C4-2B (cell line): ENCODE measurements at regions not wholly inside any gene's neighbourhood (a gene's known extent, or its start where the extent isn't known, plus 50 kb on each side); places are given as distances from the start of the nearest gene placed in this dataset.

Source experiments
- H3K27ac ChIP-seq: fragments of 450-650 bp; 2 replicates; pipeline ENCODE4 v1.5.1; 2017
- ZFX ChIP-seq: fragments of 450-650 bp; IDR thresholded peaks from 2 replicates; pipeline ENCODE4 v1.6.1; 2017
- TF ChIP-seq, protein P1 (sequence below): fragments of 450-650 bp; conservative IDR thresholded peaks from 2 replicates; pipeline ENCODE4 v1.5.1; 2017; ENCODE audit warnings: mild to moderate bottlenecking

DNA sequence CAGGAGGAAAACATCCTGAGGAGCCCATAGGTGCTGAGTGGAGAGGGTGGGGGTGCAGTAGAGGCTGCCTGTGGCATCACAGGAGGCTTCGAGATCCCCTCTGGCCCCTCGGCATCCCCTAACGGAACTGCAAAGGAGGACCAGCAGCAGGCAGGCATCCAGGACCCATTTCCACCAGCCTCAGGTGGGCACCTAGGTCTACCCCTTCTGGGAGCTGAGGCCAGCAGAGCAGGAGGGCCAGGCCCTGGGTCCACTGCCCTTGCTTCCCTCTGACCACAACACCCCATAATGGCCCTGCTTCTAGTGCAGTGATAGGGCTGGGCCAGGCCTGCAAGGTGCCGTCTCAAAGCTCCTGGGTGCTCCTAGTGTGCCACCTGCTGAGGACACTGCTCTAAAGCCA lies 723.0 kb downstream of the PTPRU start:
- H3K27ac ChIP-seq: no peak overlapping the region
- TF ChIP-seq, protein P1, sequence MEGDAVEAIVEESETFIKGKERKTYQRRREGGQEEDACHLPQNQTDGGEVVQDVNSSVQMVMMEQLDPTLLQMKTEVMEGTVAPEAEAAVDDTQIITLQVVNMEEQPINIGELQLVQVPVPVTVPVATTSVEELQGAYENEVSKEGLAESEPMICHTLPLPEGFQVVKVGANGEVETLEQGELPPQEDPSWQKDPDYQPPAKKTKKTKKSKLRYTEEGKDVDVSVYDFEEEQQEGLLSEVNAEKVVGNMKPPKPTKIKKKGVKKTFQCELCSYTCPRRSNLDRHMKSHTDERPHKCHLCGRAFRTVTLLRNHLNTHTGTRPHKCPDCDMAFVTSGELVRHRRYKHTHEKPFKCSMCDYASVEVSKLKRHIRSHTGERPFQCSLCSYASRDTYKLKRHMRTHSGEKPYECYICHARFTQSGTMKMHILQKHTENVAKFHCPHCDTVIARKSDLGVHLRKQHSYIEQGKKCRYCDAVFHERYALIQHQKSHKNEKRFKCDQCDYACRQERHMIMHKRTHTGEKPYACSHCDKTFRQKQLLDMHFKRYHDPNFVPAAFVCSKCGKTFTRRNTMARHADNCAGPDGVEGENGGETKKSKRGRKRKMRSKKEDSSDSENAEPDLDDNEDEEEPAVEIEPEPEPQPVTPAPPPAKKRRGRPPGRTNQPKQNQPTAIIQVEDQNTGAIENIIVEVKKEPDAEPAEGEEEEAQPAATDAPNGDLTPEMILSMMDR: no peak
- no peak for TF ChIP-seq ZFX

- H3K27ac ChIP-seq: no peak overlapping the region
- TF ChIP-seq, protein P1: no peak
- no peak for TF ChIP-seq ZFX
Measured at GRCh38 chr1:29958271-29958670, 721.9 kb downstream of the PTPRU start.

DNA sequence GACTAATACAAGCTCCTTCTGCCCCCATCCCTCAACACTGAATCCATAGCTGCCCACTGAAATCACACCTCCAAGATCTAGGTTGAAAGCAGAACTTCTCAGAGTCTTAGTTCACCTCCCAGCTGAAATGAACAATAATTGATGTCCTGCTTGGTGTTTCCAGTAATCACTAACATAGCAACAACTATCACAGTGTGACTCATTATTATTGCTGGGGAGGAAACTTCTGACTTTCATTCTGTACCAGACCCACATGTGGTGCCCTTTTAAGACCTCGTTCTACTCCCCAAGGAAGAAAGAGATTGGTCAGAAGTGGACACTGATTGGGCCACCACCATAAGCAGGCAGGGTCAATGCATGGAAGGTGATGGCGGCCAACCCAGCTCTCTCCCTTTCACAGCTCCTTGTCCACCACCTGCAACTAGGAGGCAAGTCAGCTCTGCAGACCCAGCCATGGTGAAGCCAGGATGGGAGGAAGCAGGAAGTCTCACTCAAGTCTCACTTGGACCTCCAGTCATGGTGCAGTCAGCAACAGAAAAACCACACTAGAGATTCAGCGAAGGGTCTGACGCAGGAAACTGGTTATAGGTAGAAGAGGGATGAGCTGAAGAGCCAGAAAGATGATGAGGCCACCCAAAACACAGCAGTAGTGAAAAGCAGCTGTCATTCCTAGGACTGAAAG lies 720.2 kb downstream of the PTPRU start:
- no peak overlapping the region for H3K27ac ChIP-seq
- no peak for TF ChIP-seq ZFX
- TF ChIP-seq, protein P1: no peak

- no peak overlapping the region for H3K27ac ChIP-seq
- no peak for TF ChIP-seq ZFX
- TF ChIP-seq, protein P1: no peak
Measured at GRCh38 chr1:29954591-29954990, 718.3 kb downstream of the PTPRU start.

GRCh38 chr1:29953961-29954360 lies 717.6 kb downstream of the PTPRU start:
- H3K27ac ChIP-seq: no peak overlapping the region
- TF ChIP-seq, protein P1: no peak
- TF ChIP-seq ZFX: no peak

DNA sequence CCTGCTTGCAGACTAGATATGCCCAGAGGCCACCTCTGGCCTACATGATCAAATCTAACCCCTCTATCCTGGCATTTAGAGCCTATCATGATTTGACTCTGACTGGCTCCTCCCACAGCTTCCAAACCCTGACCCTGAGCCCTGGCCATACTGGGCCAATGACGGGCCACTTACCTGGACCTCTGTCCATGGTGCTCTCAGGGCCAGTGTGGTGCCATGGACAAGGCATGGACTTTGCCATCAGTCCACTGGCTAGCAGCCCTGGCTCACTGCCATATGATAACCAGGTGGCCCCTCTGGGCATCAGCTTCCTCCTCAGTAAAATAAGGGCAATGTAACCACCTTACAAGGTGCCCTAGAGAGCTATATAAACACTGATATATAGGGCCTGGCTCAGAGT lies 713.4 kb downstream of the PTPRU start:
- no peak for TF ChIP-seq ZFX
- TF ChIP-seq, protein P1: no peak
- no peak overlapping the region for H3K27ac ChIP-seq

DNA sequence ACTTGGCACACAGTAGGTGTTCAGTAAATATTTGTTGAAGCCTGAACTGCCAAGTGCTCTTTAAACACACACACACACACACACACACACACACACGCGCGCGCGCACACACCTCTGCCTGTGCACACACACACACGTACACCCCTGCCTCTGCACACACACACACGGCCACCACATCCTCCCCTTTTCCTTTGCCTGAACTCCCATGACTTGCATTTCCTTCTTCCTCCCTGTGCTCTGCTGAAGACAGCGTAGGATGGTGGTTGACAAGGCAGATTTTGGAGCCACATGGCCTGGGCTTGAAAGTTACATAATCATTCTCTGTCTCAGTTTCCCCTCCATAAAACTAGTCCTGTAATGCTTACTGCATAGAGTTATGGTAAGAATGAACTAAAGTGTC lies 712.3 kb downstream of the PTPRU start:
- H3K27ac ChIP-seq: no peak overlapping the region
- TF ChIP-seq ZFX: no peak
- TF ChIP-seq, protein P1: no peak
